ENCODE measurements at regions not wholly inside any gene's neighbourhood (a gene's known extent, or its start where the extent isn't known, plus 50 kb on each side); places are given as distances from the start of the nearest gene placed in this dataset.

DNA sequence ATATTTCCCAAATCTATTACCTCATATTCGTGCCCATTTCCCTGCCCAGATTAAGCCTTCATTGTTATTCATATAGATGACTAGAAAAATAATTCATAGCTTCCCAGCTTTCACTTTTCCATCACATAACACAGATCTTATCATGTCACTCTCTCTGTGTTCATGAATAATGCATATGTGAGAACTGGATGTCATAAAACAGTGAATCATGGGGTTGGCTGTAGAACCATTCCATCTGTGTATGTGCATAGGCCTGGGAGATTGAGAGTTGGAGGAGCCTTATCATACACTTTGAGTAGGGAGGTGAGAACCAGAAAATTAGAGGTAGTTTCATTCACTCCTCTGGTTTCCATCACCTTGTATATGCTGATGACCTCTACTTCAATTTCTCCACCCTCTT lies 73.9 kb upstream of the RANBP6 start:
- Mint-ChIP-seq H3K4me3 (no peak overlapping the region), H3K4me1 (peaks cover 0 to 3% (median 0%) of the 10 kb centered on the region in 3 donors), H3K36me3 (peaks cover 2% of the 10 kb centered on the region), H3K27ac (no peak overlapping the region), H3K27me3 (peaks cover 9% of the 10 kb centered on the region), H3K9me3 (peaks cover 0 to 4% (median 0%) of the 10 kb centered on the region in 3 donors)

DNA sequence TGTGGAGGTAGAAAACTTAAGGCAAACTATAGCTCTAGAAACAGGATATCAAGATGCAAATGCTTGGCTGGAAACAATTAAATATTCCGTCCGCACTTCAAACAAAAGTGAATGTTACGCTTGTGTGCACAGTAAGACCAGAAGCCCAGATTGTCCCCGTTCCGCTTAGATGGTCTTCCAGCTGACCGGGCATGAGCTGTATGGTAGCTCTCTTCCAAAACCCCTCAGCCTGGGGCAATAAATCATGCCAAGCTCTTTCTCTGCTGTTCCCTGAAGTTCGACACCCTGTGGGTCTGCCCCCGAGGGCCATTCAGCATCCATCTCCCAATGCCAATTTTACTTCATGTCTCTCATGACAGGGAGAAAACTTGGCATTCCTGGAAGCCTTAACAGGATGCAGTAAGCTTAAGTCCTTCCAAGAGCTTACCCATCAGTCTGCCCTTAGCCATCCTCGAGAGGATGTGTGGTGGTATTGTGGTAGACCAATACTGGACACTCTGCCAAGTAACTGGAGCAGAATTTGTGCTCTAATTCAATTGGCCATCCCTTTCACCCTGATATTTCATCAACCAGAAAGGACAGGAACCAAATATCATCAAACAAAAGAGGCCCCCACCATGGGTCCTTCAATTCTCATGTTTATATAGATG lies 70.7 kb upstream of the RANBP6 start:
- peaks cover 5% of the 10 kb centered on the region for H3K27me3 Mint-ChIP-seq
- H3K4me3 Mint-ChIP-seq, result no peak overlapping the region
- no peaks in the 10 kb centered on the region for H3K36me3 Mint-ChIP-seq
- H3K4me1 Mint-ChIP-seq, result peaks cover 0 to 3% (median 0%) of the 10 kb centered on the region in 3 donors
- no peak overlapping the region for H3K27ac Mint-ChIP-seq
- H3K9me3 Mint-ChIP-seq, result peaks cover 0 to 2% (median 0%) of the 10 kb centered on the region in 3 donors

DNA sequence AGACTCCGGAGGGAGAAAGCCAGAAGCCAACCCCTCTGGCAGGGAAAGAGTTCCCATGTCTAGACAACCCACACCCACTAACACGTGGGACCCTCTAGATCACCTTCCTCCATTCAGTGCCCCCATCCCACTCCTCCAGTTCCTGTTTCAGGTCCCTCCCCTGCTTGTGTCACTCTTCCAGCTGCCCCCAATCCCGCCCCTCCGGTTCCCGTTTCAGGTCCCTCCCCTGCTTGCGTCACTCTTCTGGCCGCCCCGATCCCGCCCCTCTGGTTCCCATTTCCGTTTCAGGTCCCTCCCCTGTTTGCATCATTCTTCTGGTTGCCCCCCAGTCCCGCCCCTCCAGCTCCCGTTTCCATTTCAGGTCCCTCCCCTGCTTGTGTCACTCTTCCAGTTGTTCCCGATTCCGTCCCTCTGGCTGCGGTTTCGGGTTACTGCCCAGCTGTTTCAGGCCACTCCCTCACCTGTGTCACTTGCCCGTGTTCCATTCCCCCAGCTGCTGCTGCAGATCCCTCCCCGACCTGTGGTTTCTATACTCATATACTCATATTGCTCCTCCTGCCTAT lies 64.8 kb upstream of the RANBP6 start:
- H3K27me3 Mint-ChIP-seq, result peaks cover 5% of the 10 kb centered on the region
- peaks cover 4 to 5% (median 4%) of the 10 kb centered on the region in 3 donors for H3K4me1 Mint-ChIP-seq
- peak overlapping the region; percentile 52 to 96 (median 86) for H3K4me3 Mint-ChIP-seq
- H3K9me3 Mint-ChIP-seq, result no peaks in the 10 kb centered on the region
- H3K36me3 Mint-ChIP-seq, result no peaks in the 10 kb centered on the region
- H3K27ac Mint-ChIP-seq, result peak overlapping the region; percentile 2 to 93 (median 54)

DNA sequence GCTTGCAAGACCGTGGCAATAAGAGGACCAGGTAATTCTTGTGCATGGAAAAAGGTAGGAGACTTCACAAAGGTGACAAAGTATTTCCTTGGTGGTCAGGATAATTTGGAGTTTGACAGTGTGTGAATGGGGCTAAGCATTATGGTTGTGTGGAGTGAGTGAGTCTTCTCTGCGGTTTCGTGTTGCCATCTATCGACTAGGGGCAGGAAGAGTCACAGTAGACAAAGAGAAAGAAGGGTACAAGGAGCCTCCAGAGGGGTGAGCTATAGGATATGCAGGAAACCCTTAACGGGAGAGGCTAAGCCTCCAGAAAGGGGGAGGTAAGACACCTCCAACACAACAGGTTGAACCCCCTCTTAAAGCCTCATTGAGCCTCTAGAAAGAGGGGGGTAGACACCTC lies 64.0 kb upstream of the RANBP6 start:
- H3K36me3 Mint-ChIP-seq, result no peaks in the 10 kb centered on the region
- H3K4me3 Mint-ChIP-seq, result peak overlapping the region in 3 of 4 donors; percentile 13 to 96 (median 52)
- peaks cover 4 to 5% (median 4%) of the 10 kb centered on the region in 3 donors for H3K4me1 Mint-ChIP-seq

DNA sequence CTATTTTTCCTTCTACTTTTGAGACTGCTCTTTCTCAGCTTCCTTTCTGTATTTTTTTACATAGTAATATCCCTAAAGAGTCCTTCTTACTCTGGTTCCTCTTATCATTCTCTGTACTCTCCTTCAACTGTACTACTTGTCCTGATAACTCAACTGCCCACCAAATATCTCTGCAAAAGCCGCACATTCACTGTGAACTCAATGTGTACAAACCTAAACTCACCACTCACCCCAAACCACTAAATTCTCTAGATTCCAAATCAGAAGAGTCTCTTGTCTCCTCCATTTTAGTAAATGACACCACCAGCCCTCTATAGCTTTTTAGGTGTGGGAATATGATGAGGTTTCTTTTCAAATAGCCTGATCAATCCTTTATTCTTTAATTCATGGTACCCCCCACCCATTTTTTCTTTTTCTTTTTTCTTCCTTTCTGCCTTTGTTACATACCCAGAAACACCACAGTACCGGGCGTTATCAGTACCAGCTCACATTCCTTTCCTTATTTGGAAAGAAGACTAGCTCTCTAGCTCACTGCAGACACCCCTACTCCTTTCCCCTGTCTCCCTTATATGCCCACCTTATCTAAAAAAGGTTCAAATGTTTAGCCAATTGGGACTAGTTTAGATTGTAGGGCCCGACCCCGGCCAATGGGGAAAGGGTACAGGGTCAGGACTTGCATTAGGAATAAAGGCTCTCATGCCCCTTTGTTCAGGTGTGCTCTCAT lies 63.1 kb upstream of the RANBP6 start:
- H3K4me1 Mint-ChIP-seq, result peaks cover 4 to 5% (median 4%) of the 10 kb centered on the region in 3 donors
- H3K27me3 Mint-ChIP-seq, result peaks cover 3% of the 10 kb centered on the region
- no peaks in the 10 kb centered on the region for H3K9me3 Mint-ChIP-seq
- no peaks in the 10 kb centered on the region for H3K36me3 Mint-ChIP-seq
- peak overlapping the region in 1 of 4 donors; percentile 52 for H3K4me3 Mint-ChIP-seq
- no peak overlapping the region for H3K27ac Mint-ChIP-seq

More for the DNA sequence above, 64.0 kb upstream of the RANBP6 start:
- H3K27ac Mint-ChIP-seq, result peak overlapping the region in 1 of 3 donors; percentile 2
- peaks cover 3% of the 10 kb centered on the region for H3K27me3 Mint-ChIP-seq
- no peaks in the 10 kb centered on the region for H3K9me3 Mint-ChIP-seq

GRCh38 chr9:6076851-6077250 lies 61.4 kb upstream of the RANBP6 start:
- H3K4me1 Mint-ChIP-seq, result peaks cover 4 to 5% (median 4%) of the 10 kb centered on the region in 3 donors
- no peak overlapping the region for H3K4me3 Mint-ChIP-seq
- H3K27me3 Mint-ChIP-seq, result peaks cover 3% of the 10 kb centered on the region

GRCh38 chr9:6073731-6074130 lies 58.3 kb upstream of the RANBP6 start:
- Mint-ChIP-seq H3K27ac (no peak overlapping the region), H3K27me3 (peaks cover 3% of the 10 kb centered on the region), H3K4me3 (no peak overlapping the region), H3K36me3 (peaks cover 2% of the 10 kb centered on the region), H3K4me1 (peaks cover 4 to 16% (median 8%) of the 10 kb centered on the region in 3 donors), H3K9me3 (peaks cover 0 to 3% (median 0%) of the 10 kb centered on the region in 3 donors)

More at GRCh38 chr9:6076851-6077250, 61.4 kb upstream of the RANBP6 start:
- no peak overlapping the region for H3K27ac Mint-ChIP-seq
- H3K36me3 Mint-ChIP-seq, result peaks cover 2% of the 10 kb centered on the region
- H3K9me3 Mint-ChIP-seq, result no peaks in the 10 kb centered on the region

DNA sequence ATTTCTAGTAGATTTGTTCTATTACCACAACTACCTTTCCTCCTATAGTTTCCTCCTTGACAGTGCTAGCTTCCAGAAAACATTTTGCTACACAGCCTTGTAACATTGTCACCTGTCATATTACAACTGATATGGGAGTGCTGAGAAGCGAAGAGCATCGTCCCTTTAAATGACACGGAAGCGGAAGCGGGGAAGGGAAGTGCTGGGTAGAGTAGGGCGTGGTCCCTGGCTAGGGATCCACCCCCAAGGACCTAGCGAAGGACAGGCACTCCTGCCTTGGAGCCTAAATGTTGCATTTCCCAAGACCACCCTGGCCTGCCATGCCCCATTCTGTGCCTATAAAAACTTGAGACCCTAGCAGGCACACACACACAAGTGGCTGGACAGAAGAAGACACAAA lies 57.4 kb upstream of the RANBP6 start:
- Mint-ChIP-seq H3K27ac (peak overlapping the region in 1 of 3 donors; percentile 22), H3K27me3 (peaks cover 3% of the 10 kb centered on the region), H3K9me3 (peaks cover 0 to 4% (median 1%) of the 10 kb centered on the region in 3 donors)

GRCh38 chr9:6072453-6072852 lies 57.0 kb upstream of the RANBP6 start:
- peaks cover 0 to 4% (median 1%) of the 10 kb centered on the region in 3 donors for H3K9me3 Mint-ChIP-seq
- peaks cover 8 to 19% (median 14%) of the 10 kb centered on the region in 3 donors for H3K4me1 Mint-ChIP-seq
- peaks cover 2% of the 10 kb centered on the region for H3K36me3 Mint-ChIP-seq
- peak overlapping the region in 1 of 3 donors; percentile 22 for H3K27ac Mint-ChIP-seq
- no peak overlapping the region for H3K4me3 Mint-ChIP-seq
- peaks cover 3% of the 10 kb centered on the region for H3K27me3 Mint-ChIP-seq

More for the DNA sequence above, 57.4 kb upstream of the RANBP6 start:
- Mint-ChIP-seq H3K4me3 (no peak overlapping the region), H3K36me3 (peaks cover 2% of the 10 kb centered on the region), H3K4me1 (peaks cover 8 to 19% (median 13%) of the 10 kb centered on the region in 3 donors)

GRCh38 chr9:6068983-6069382 lies 53.6 kb upstream of the RANBP6 start:
- peak overlapping the region; percentile 4 to 67 (median 51) for H3K4me3 Mint-ChIP-seq
- peaks cover 3% of the 10 kb centered on the region for H3K36me3 Mint-ChIP-seq
- peaks cover 0 to 4% (median 1%) of the 10 kb centered on the region in 3 donors for H3K9me3 Mint-ChIP-seq
- peaks cover 8 to 19% (median 14%) of the 10 kb centered on the region in 3 donors for H3K4me1 Mint-ChIP-seq
- peaks cover 7% of the 10 kb centered on the region for H3K27me3 Mint-ChIP-seq
- H3K27ac Mint-ChIP-seq, result peak overlapping the region; percentile 1 to 83 (median 3)

DNA sequence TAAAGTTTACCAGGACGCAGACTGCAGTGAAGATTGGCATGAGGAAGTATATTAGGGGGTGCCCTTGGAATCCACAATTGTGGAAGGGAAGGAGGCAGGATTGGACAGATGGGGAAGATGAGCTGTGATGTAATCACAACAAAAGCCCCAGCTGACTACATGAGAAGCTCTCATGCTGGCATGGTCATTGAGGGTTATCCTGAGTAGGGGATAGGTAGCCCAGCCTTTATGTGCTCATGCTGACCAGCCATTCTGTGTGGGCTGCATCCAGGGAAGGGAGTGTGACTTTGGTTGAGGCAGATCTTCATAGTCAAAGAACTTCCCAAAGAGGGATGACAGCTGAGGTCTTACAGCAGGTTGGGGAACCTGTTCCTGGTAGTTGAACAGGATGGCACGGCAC lies 52.0 kb upstream of the RANBP6 start:
- peaks cover 1% of the 10 kb centered on the region for H3K36me3 Mint-ChIP-seq
- H3K27me3 Mint-ChIP-seq, result peaks cover 15% of the 10 kb centered on the region
- H3K4me1 Mint-ChIP-seq, result peaks cover 8 to 19% (median 14%) of the 10 kb centered on the region in 3 donors
- H3K4me3 Mint-ChIP-seq, result peak overlapping the region in 1 of 4 donors; percentile 15
- peaks cover 0 to 4% (median 1%) of the 10 kb centered on the region in 3 donors for H3K9me3 Mint-ChIP-seq
- H3K27ac Mint-ChIP-seq, result peak overlapping the region in 1 of 3 donors; percentile 25

All from IgD-negative memory B cell (primary cell).